GM12878 (cell line): ENCODE measurements at regions not wholly inside any gene's neighbourhood (a gene's known extent, or its start where the extent isn't known, plus 50 kb on each side); places are given as distances from the start of the nearest gene placed in this dataset.

Source experiments
- ATAC-seq: fragments of 200-7000 bp; cut with Tn5 transposase; 3 replicates; pipeline ENCODE4 v1.9.1; 2020; ENCODE audit warnings: mild to moderate bottlenecking, moderate library complexity
- BruUV-seq: library from RNA; stranded (reverse); fragments of 400-500 nt; replicated peaks from 2 replicates; lab custom pipeline; 2021; lab: Mats Ljungman, UMichigan
- CTCF ChIA-PET: fragments of 300-600 bp; sonication (Branson Sonifier 250); formaldehyde crosslinking; extraction: SDS; loops from one replicate; lab custom pipeline; 2021; ENCODE audit warnings: inconsistent platforms; lab: Yijun Ruan, JAX
- POLR2A ChIA-PET: fragments of 350-600 bp; formaldehyde crosslinking; extraction: SDS; loops from one replicate; lab custom pipeline; 2021; ENCODE audit warnings: inconsistent platforms; lab: Charles Lee
- RAD21 ChIA-PET: fragments of 300-600 bp; sonication (Branson Sonifier 250); formaldehyde crosslinking; loops from one replicate; lab custom pipeline; 2023; ENCODE audit warnings: antibody characterized with exemption; ENCODE audit not compliant: unreplicated experiment; lab: Charles Lee
- SMC1A ChIA-PET: fragments of 300-600 bp; sonication (Branson Sonifier 250); formaldehyde crosslinking; loops from one replicate; lab custom pipeline; 2023; ENCODE audit not compliant: unreplicated experiment, uncharacterized antibody; lab: Charles Lee
- DNase-seq: peaks from one replicate; pipeline ENCODE4 v3.0.0-alpha.2; 2011; ENCODE audit warnings: low read depth, low spot score
- FAIRE-seq: peaks from 3 replicates; lab custom pipeline; 2011; peaks lifted over from hg19 to GRCh38; lab: Jason Lieb, UNC
- H2AFZ ChIP-seq: 2 replicates; pipeline ENCODE4 v1.6.0; 2011; ENCODE audit warnings: low read depth, low read length, control low read depth; ENCODE audit not compliant: control insufficient read depth
- H3K27ac ChIP-seq: 2 replicates; pipeline ENCODE4 v1.5.1; 2011; ENCODE audit warnings: control low read depth; ENCODE audit not compliant: control insufficient read depth, insufficient read depth
- H3K27me3 ChIP-seq, 2 experiments: replicated peaks in 1 of 2; 2 replicates each; pipeline versions ENCODE4 v1.6.0 to v1.6.1; 2011; ENCODE audit warnings: low read length in 1 of 2; ENCODE audit not compliant: control insufficient read depth in 2 of 2, insufficient read depth in 2 of 2
- H3K36me3 ChIP-seq, 2 experiments: 2 replicates each; pipeline ENCODE4 v1.5.1; 2011; ENCODE audit warnings: low read length in 1 of 2; ENCODE audit not compliant: control insufficient read depth in 2 of 2, insufficient read depth in 2 of 2
- H3K4me1 ChIP-seq: 2 replicates; pipeline ENCODE4 v1.6.1; 2011; ENCODE audit warnings: mild to moderate bottlenecking, low read length, moderate library complexity, mixed read lengths; ENCODE audit not compliant: control insufficient read depth, insufficient read depth
- H3K4me2 ChIP-seq: 2 replicates; pipeline ENCODE4 v1.6.0; 2011; ENCODE audit warnings: control low read depth; ENCODE audit not compliant: control insufficient read depth, insufficient read depth
- H3K4me3 ChIP-seq: fragments of 200-600 bp; sonication (generic); 2 replicates; pipeline ENCODE4 v1.5.1; 2016
- H3K79me2 ChIP-seq: 2 replicates; pipeline ENCODE4 v1.6.0; 2011; ENCODE audit warnings: low read length; ENCODE audit not compliant: control insufficient read depth, insufficient read depth
- H3K9ac ChIP-seq: 2 replicates; pipeline ENCODE4 v1.8.0; 2011; ENCODE audit warnings: low read length, control low read depth, mixed read lengths; ENCODE audit not compliant: control insufficient read depth, insufficient read depth
- H3K9me3 ChIP-seq: replicated peaks from 3 replicates; pipeline ENCODE4 v1.5.1; 2011; ENCODE audit warnings: mild to moderate bottlenecking, low read length; ENCODE audit not compliant: control insufficient read depth, insufficient read depth
- H4K20me1 ChIP-seq: 2 replicates; pipeline ENCODE4 v1.6.0; 2011; ENCODE audit not compliant: control insufficient read depth, insufficient read depth
- BRCA1 ChIP-seq: IDR thresholded peaks from 2 replicates; pipeline ENCODE4 v1.6.1; 2011; ENCODE audit warnings: low read depth, low read length, improper control_type of control experiment
- CEBPB ChIP-seq, 2 experiments: fragments of 150-350 bp in 1 of 2; IDR thresholded peaks; 2 replicates each; pipeline ENCODE4 v1.6.1; 2012 to 2014; ENCODE audit warnings: low read depth in 2 of 2, low read length in 2 of 2, borderline replicate concordance in 1 of 2, inconsistent platforms in 1 of 2
- HDGF ChIP-seq: fragments of 450-650 bp; IDR thresholded peaks from 2 replicates; pipeline ENCODE4 v1.6.1; 2016; ENCODE audit warnings: antibody characterized with exemption
- KLF5 ChIP-seq: fragments of 450-650 bp; IDR thresholded peaks from 2 replicates; pipeline ENCODE4 v1.6.1; 2014; ENCODE audit warnings: mild to moderate bottlenecking; ENCODE audit not compliant: partially characterized antibody
- NR2C2 ChIP-seq: IDR thresholded peaks from 2 replicates; pipeline ENCODE4 v1.6.1; 2011; ENCODE audit warnings: borderline replicate concordance, low read depth; ENCODE audit not compliant: control insufficient read depth, insufficient read length
- POLR2A ChIP-seq: IDR thresholded peaks from 2 replicates; pipeline ENCODE4 v1.6.1; 2011; ENCODE audit warnings: low read depth, mild to moderate bottlenecking, low read length
- RAD51 ChIP-seq: fragments of 450-650 bp; IDR thresholded peaks from 2 replicates; pipeline ENCODE4 v1.6.1; 2016; ENCODE audit warnings: moderate library complexity, mild to moderate bottlenecking, inconsistent platforms
- RB1 ChIP-seq: fragments of 450-650 bp; formaldehyde crosslinking; IDR thresholded peaks from 2 replicates; pipeline ENCODE4 v1.6.1; 2017; ENCODE audit warnings: mild to moderate bottlenecking, borderline replicate concordance
- SMAD5 ChIP-seq: IDR thresholded peaks from 2 replicates; pipeline ENCODE4 v1.6.1; 2016; ENCODE audit warnings: antibody characterized with exemption, low read depth
- STAT1 ChIP-seq: fragments of 450-650 bp; conservative IDR thresholded peaks from 2 replicates; pipeline ENCODE4 v1.6.1; 2014; ENCODE audit warnings: antibody characterized with exemption, mild to moderate bottlenecking
- ZBED1 ChIP-seq: IDR thresholded peaks from 2 replicates; pipeline ENCODE4 v1.6.1; 2016; ENCODE audit warnings: borderline replicate concordance
- ZNF274 ChIP-seq: IDR thresholded peaks from one replicate; pipeline ENCODE4 v1.8.0; 2011; ENCODE audit not compliant: insufficient read length, insufficient read depth
- WGBS: methylation state at CpG from one replicate; pipeline ENCODE4 v1.1.6; 2016; ENCODE audit warnings: low lambda C conversion rate; ENCODE audit not compliant: insufficient replicate concordance, insufficient coverage; ENCODE audit errors: missing lambda C conversion rate; 5-methylcytosine and 5-hydroxymethylcytosine counted together
- in situ Hi-C: fragments of 300-500 bp; cut with MboI; formaldehyde crosslinking; loops from 9 replicates; pipeline ENCODE4 v1.14.3; 2018; ENCODE audit warnings: mixed read lengths
- intact Hi-C: fragments of 100-400 bp; cut with micrococcal nuclease; formaldehyde crosslinking; loops from one replicate; pipeline ENCODE4 v1.14.2; 2022; ENCODE audit not compliant: unreplicated experiment
- TF ChIP-seq, protein P1 (sequence below): fragments of 450-650 bp; IDR thresholded peaks from 2 replicates; pipeline ENCODE4 v1.6.1; 2017; ENCODE audit warnings: mild to moderate bottlenecking, low read depth, inconsistent platforms; ENCODE audit not compliant: poor library complexity, severe bottlenecking
- TF ChIP-seq, protein P2 (sequence below): fragments of 450-650 bp; IDR thresholded peaks from 2 replicates; pipeline ENCODE4 v1.6.1; 2018; ENCODE audit warnings: borderline replicate concordance, mild to moderate bottlenecking; ENCODE audit not compliant: partially characterized antibody
- TF ChIP-seq, protein P3 (sequence below): fragments of 450-650 bp; IDR thresholded peaks from 2 replicates; pipeline ENCODE4 v1.6.1; 2017; ENCODE audit warnings: low read depth, mild to moderate bottlenecking, moderate library complexity
- TF ChIP-seq, protein P4 (sequence below): fragments of 450-650 bp; IDR thresholded peaks from 2 replicates; pipeline ENCODE4 v1.6.1; 2017; ENCODE audit warnings: mild to moderate bottlenecking, moderate library complexity

DNA sequence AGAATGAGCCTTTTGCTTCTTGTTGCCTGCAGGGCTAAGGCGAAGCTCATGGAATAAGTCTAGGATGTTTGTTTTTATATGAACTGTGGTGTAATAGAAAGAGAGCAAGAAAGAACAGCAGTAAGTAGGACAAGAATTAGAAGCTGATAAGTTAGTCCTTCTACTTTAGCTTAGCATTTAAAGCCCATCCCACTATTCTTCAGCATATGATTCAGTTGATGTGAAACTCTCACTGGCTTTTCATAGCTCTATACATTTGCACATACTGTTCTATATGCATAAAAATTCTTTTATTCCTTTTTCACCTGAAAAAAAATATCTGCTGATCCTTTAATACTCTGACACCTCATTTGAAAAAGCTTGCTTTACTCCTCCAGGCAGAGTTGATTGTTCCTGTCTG lies 712.0 kb downstream of the USP25 start:
- no peaks in the 10 kb centered on the region for H4K20me1 ChIP-seq
- SMC1A ChIA-PET, result no interaction called here
- ATAC-seq (no peak), FAIRE-seq (no peak), DNase-seq (no peak)
- no peak overlapping the region for H3K4me3 ChIP-seq
- H3K27me3 ChIP-seq, result no peaks in the 10 kb centered on the region
- H3K27ac ChIP-seq, result no peak overlapping the region
- H3K9me3 ChIP-seq, result no peaks in the 10 kb centered on the region
- no peaks in the 10 kb centered on the region for H3K4me1 ChIP-seq
- WGBS, result 4% methylated on average over 1 of the region's 1 CpG
- intact Hi-C loops (no loop called here), in situ Hi-C loops (no loop called here)
- POLR2A ChIA-PET, result no interaction called here
- CTCF ChIA-PET, result no interaction called here
- no peak overlapping the region for H3K9ac ChIP-seq
- no peak overlapping the region for H2AFZ ChIP-seq
- no peak overlapping the region for H3K4me2 ChIP-seq
- H3K79me2 ChIP-seq, result no peaks in the 10 kb centered on the region
- RAD21 ChIA-PET, result no interaction called here
- no peaks in the 10 kb centered on the region for H3K36me3 ChIP-seq
- BruUV-seq, result no TSS peak
- TF ChIP-seq ZNF274 (no peak), POLR2A (no peak), ZBED1 (no peak), KLF5 (no peak), NR2C2 (no peak), HDGF (no peak), BRCA1 (no peak), CEBPB (IDR thresholded peaks at IDR 0.05; ENCODE audit: borderline replicate concordance in 1 of 2, low read depth in 2 of 2, low read length in 2 of 2) (no peak), RAD51 (no peak), RB1 (no peak), STAT1 (no peak), SMAD5 (no peak)
- TF ChIP-seq, protein P1, sequence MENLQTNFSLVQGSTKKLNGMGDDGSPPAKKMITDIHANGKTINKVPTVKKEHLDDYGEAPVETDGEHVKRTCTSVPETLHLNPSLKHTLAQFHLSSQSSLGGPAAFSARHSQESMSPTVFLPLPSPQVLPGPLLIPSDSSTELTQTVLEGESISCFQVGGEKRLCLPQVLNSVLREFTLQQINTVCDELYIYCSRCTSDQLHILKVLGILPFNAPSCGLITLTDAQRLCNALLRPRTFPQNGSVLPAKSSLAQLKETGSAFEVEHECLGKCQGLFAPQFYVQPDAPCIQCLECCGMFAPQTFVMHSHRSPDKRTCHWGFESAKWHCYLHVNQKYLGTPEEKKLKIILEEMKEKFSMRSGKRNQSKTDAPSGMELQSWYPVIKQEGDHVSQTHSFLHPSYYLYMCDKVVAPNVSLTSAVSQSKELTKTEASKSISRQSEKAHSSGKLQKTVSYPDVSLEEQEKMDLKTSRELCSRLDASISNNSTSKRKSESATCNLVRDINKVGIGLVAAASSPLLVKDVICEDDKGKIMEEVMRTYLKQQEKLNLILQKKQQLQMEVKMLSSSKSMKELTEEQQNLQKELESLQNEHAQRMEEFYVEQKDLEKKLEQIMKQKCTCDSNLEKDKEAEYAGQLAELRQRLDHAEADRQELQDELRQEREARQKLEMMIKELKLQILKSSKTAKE, result no peak
- TF ChIP-seq, protein P2, sequence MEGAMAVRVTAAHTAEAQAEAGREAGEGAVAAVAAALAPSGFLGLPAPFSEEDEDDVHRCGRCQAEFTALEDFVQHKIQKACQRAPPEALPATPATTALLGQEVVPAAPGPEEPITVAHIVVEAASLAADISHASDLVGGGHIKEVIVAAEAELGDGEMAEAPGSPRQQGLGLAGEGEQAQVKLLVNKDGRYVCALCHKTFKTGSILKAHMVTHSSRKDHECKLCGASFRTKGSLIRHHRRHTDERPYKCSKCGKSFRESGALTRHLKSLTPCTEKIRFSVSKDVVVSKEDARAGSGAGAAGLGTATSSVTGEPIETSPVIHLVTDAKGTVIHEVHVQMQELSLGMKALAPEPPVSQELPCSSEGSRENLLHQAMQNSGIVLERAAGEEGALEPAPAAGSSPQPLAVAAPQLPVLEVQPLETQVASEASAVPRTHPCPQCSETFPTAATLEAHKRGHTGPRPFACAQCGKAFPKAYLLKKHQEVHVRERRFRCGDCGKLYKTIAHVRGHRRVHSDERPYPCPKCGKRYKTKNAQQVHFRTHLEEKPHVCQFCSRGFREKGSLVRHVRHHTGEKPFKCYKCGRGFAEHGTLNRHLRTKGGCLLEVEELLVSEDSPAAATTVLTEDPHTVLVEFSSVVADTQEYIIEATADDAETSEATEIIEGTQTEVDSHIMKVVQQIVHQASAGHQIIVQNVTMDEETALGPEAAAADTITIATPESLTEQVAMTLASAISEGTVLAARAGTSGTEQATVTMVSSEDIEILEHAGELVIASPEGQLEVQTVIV, result no peak
- TF ChIP-seq, protein P3, sequence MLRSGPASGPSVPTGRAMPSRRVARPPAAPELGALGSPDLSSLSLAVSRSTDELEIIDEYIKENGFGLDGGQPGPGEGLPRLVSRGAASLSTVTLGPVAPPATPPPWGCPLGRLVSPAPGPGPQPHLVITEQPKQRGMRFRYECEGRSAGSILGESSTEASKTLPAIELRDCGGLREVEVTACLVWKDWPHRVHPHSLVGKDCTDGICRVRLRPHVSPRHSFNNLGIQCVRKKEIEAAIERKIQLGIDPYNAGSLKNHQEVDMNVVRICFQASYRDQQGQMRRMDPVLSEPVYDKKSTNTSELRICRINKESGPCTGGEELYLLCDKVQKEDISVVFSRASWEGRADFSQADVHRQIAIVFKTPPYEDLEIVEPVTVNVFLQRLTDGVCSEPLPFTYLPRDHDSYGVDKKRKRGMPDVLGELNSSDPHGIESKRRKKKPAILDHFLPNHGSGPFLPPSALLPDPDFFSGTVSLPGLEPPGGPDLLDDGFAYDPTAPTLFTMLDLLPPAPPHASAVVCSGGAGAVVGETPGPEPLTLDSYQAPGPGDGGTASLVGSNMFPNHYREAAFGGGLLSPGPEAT, result no peak
- TF ChIP-seq, protein P4, sequence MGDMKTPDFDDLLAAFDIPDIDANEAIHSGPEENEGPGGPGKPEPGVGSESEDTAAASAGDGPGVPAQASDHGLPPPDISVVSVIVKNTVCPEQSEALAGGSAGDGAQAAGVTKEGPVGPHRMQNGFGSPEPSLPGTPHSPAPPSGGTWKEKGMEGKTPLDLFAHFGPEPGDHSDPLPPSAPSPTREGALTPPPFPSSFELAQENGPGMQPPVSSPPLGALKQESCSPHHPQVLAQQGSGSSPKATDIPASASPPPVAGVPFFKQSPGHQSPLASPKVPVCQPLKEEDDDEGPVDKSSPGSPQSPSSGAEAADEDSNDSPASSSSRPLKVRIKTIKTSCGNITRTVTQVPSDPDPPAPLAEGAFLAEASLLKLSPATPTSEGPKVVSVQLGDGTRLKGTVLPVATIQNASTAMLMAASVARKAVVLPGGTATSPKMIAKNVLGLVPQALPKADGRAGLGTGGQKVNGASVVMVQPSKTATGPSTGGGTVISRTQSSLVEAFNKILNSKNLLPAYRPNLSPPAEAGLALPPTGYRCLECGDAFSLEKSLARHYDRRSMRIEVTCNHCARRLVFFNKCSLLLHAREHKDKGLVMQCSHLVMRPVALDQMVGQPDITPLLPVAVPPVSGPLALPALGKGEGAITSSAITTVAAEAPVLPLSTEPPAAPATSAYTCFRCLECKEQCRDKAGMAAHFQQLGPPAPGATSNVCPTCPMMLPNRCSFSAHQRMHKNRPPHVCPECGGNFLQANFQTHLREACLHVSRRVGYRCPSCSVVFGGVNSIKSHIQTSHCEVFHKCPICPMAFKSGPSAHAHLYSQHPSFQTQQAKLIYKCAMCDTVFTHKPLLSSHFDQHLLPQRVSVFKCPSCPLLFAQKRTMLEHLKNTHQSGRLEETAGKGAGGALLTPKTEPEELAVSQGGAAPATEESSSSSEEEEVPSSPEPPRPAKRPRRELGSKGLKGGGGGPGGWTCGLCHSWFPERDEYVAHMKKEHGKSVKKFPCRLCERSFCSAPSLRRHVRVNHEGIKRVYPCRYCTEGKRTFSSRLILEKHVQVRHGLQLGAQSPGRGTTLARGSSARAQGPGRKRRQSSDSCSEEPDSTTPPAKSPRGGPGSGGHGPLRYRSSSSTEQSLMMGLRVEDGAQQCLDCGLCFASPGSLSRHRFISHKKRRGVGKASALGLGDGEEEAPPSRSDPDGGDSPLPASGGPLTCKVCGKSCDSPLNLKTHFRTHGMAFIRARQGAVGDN, result no peak
